GM12891 (cell line): ENCODE measurements at regions not wholly inside any gene's neighbourhood (a gene's known extent, or its start where the extent isn't known, plus 50 kb on each side); places are given as distances from the start of the nearest gene placed in this dataset.

Source experiments
- POLR2A ChIP-seq: IDR thresholded peaks from 2 replicates; pipeline ENCODE4 v1.6.1; 2011; ENCODE audit warnings: low read depth, low read length, control low read depth
- POLR2AphosphoS5 ChIP-seq: IDR thresholded peaks from 2 replicates; pipeline ENCODE4 v1.6.1; 2011; ENCODE audit warnings: low read depth, low read length, control low read depth

DNA sequence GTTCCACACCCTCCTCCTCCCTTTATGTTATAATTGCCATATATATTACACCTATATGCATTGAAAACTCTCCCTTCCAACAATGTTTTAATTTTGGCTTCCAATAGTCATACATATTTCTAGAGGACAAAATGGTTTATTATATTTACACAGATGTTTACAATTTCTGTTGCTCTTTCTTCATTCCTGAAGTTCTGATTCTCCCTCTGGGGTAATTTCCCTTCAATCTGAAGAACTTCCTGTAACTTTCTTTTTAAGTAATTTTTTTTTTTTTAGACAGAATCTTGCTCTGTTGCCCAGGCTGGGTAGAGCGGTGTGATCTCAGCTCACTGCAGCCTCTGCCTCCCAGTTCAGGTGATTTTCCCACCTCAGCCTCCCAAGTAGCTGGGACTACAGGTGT, 173.0 kb upstream of the MAP1B start:
- TF ChIP-seq POLR2AphosphoS5 (no peak), POLR2A (no peak)
